SU-DHL-6 (cell line): ENCODE measurements at regions not wholly inside any gene's neighbourhood (a gene's known extent, or its start where the extent isn't known, plus 50 kb on each side); places are given as distances from the start of the nearest gene placed in this dataset.

Experiments used
- H2AFZ ChIP-seq: fragments of 200-600 bp; sonication (generic); 2 replicates; pipeline ENCODE4 v1.6.1; 2014; ENCODE audit warnings: low read depth, mild to moderate bottlenecking, moderate library complexity, mixed read lengths, antibody characterized with exemption, low read length; ENCODE audit not compliant: severe bottlenecking
- H3F3A ChIP-seq: fragments of 200-600 bp; shearing (Covaris generic); 2 replicates; pipeline ENCODE4 v1.6.0; 2016; ENCODE audit warnings: antibody characterized with exemption, mild to moderate bottlenecking; ENCODE audit not compliant: insufficient read depth
- H3K27ac ChIP-seq: fragments of 200-600 bp; sonication (generic); 2 replicates; pipeline ENCODE4 v1.5.1; 2016; ENCODE audit warnings: low read depth, mild to moderate bottlenecking, low read length, moderate library complexity, mixed read lengths
- H3K27me3 ChIP-seq: fragments of 200-600 bp; sonication (generic), shearing (Covaris generic); 2 replicates; pipeline ENCODE4 v1.6.0; 2014; ENCODE audit warnings: mild to moderate bottlenecking, low read length
- H3K36me3 ChIP-seq: fragments of 200-600 bp; sonication (generic); 2 replicates; pipeline ENCODE4 v1.6.1; 2014; ENCODE audit warnings: mild to moderate bottlenecking, low read length, mixed read lengths
- H3K4me2 ChIP-seq: fragments of 300-600, 200-600 bp; shearing (Covaris generic), sonication (generic); 2 replicates; pipeline ENCODE4 v1.6.0; 2014; ENCODE audit warnings: low read length, low read depth, mild to moderate bottlenecking; ENCODE audit not compliant: poor library complexity, severe bottlenecking
- H3K4me3 ChIP-seq: fragments of 200-600 bp; sonication (generic); 2 replicates; pipeline ENCODE4 v1.5.1; 2014; ENCODE audit warnings: antibody characterized with exemption, low read length, mild to moderate bottlenecking, mixed read lengths; ENCODE audit not compliant: insufficient read depth, poor library complexity, severe bottlenecking
- H3K79me2 ChIP-seq: fragments of 200-600 bp; sonication (generic); 2 replicates; pipeline ENCODE4 v1.6.1; 2014; ENCODE audit warnings: mild to moderate bottlenecking, low read length, moderate library complexity; ENCODE audit not compliant: insufficient read depth
- H3K9ac ChIP-seq: fragments of 200-600 bp; sonication (generic); 2 replicates; pipeline ENCODE4 v1.7.0; 2014; ENCODE audit warnings: mild to moderate bottlenecking, low read length
- H3K9me2 ChIP-seq: fragments of 200-600 bp; sonication (generic); replicated peaks from 2 replicates; pipeline ENCODE4 v1.6.1; 2014; ENCODE audit warnings: low read length; ENCODE audit not compliant: insufficient read depth
- H3K9me3 ChIP-seq: fragments of 200-600 bp; sonication (generic); 2 replicates; pipeline ENCODE4 v1.6.1; 2014; ENCODE audit warnings: low read length, mixed read lengths; ENCODE audit not compliant: insufficient read depth
- H4K20me1 ChIP-seq: fragments of 200-600 bp; sonication (generic); 2 replicates; pipeline ENCODE4 v1.6.1; 2014; ENCODE audit warnings: low read depth, mild to moderate bottlenecking, antibody characterized with exemption, low read length, moderate library complexity, mixed read lengths
- CTCF ChIP-seq: fragments of 200-600 bp; sonication (generic); IDR thresholded peaks from one replicate; pipeline ENCODE4 v1.5.1; 2017; ENCODE audit warnings: antibody characterized with exemption, mild to moderate bottlenecking, low read length, moderate library complexity; ENCODE audit not compliant: insufficient read depth, poor library complexity, severe bottlenecking
- EZH2phosphoT487 ChIP-seq: fragments of 200-600 bp; sonication (generic), shearing (Covaris generic); conservative IDR thresholded peaks from 2 replicates; pipeline ENCODE4 v1.6.1; 2018; ENCODE audit warnings: mild to moderate bottlenecking, antibody characterized with exemption, low read length, moderate library complexity, mixed read lengths

DNA sequence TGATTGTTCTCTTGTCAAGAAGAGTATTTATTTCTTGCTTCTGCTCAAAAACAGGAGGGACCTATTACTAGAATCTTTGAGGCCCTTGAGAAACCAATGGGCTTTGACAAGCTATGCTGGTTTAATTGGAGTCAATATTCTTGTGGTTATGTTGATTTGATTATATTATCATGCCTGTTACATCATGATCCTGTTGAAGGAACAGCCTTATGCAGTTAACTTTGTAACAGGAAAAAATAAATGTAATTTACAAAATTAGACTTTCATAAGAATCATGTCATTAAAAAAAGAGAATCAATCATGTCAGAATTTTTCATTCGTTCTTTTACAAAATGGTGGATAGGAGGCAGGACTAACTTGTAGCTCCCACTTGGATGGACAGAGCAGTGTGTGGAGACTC lies 386.1 kb upstream of the DDI1 start:
- no peak overlapping the region for H3K4me3 ChIP-seq
- H2AFZ ChIP-seq, result no peak overlapping the region
- H3F3A ChIP-seq, result no peaks in the 10 kb centered on the region
- no peaks in the 10 kb centered on the region for H3K27me3 ChIP-seq
- no peaks in the 10 kb centered on the region for H4K20me1 ChIP-seq
- H3K27ac ChIP-seq, result no peak overlapping the region
- H3K36me3 ChIP-seq, result no peaks in the 10 kb centered on the region
- no peak for TF ChIP-seq EZH2phosphoT487
- TF ChIP-seq CTCF, result no peak
- H3K79me2 ChIP-seq, result no peaks in the 10 kb centered on the region
- no peaks in the 10 kb centered on the region for H3K9me2 ChIP-seq
- no peak overlapping the region for H3K9ac ChIP-seq
- H3K9me3 ChIP-seq, result 0 out of 2 replicates have a peak, but pooled peaks cover 4% of the 10 kb centered on the region
- no peak overlapping the region for H3K4me2 ChIP-seq

DNA sequence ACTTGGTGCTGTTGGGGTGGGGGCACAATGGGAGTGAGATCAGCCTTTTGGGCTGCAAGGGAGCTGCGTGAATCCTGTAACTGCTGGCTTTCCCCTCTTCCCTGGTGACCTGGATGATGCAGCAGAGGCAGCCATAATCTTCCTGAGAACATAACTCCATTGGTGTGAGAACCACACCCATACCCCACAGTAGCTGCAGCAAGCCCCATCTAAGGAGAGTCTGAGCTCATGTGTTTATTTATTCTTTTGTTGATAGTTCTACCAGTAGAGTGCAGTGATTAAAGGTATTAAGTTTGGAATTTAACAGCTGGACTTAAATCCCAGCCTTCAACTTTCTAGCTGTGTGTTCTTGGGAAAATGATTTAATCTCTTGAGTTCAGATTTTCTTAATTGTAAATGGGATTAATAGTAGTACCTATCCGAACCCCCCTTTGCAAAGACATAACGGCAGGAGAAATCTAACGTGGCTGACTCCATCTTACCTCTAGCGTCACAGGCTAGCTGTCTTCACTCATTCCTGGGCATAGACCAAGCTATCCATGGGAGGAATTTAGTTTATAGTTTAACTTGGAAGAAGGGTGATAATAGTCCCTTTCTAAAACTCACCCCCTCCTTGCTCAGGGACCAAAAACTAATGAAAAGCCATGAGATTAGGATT lies 385.0 kb upstream of the DDI1 start:
- Histone ChIP-seq H4K20me1 (no peaks in the 10 kb centered on the region), H3K9me3 (0 out of 2 replicates have a peak, but pooled peaks cover 4% of the 10 kb centered on the region), H3K27ac (no peak overlapping the region), H2AFZ (no peak overlapping the region), H3F3A (no peaks in the 10 kb centered on the region), H3K9ac (no peak overlapping the region), H3K9me2 (no peaks in the 10 kb centered on the region), H3K79me2 (no peaks in the 10 kb centered on the region), H3K4me3 (no peak overlapping the region), H3K36me3 (no peaks in the 10 kb centered on the region), H3K4me2 (no peak overlapping the region), H3K27me3 (no peaks in the 10 kb centered on the region)
- TF ChIP-seq CTCF (no peak), EZH2phosphoT487 (no peak)

GRCh38 chr11:103652013-103652412 lies 384.4 kb upstream of the DDI1 start:
- Histone ChIP-seq H3K9me2 (no peaks in the 10 kb centered on the region), H3K79me2 (no peaks in the 10 kb centered on the region), H3K4me2 (no peak overlapping the region), H3K27ac (no peak overlapping the region), H3K4me3 (no peak overlapping the region), H3K27me3 (no peaks in the 10 kb centered on the region), H3K9ac (no peak overlapping the region), H3K9me3 (0 out of 2 replicates have a peak, but pooled peaks cover 4% of the 10 kb centered on the region), H4K20me1 (no peaks in the 10 kb centered on the region), H2AFZ (no peak overlapping the region), H3F3A (no peaks in the 10 kb centered on the region), H3K36me3 (no peaks in the 10 kb centered on the region)
- TF ChIP-seq EZH2phosphoT487 (no peak), CTCF (no peak)
